HG02884 (cell line): ENCODE measurements at regions not wholly inside any gene's neighbourhood (a gene's known extent, or its start where the extent isn't known, plus 50 kb on each side); places are given as distances from the start of the nearest gene placed in this dataset.

Experiments
- ATAC-seq: cut with Tn5 transposase; IDR thresholded peaks from one replicate; pipeline ENCODE4 v1.9.1; 2021; ENCODE audit warnings: mild to moderate bottlenecking, moderate library complexity; ENCODE audit not compliant: unreplicated experiment

- ATAC-seq: no peak
Measured at GRCh38 chr2:41992056-41992642, 55.7 kb upstream of the PKDCC start.

- no peak for ATAC-seq
Measured at GRCh38 chr2:41992671-41993434, 55.0 kb upstream of the PKDCC start.

- no peak for ATAC-seq
Measured at GRCh38 chr2:41993435-41993925, 54.3 kb upstream of the PKDCC start.

GRCh38 chr2:41994233-41994637 lies 53.6 kb upstream of the PKDCC start:
- no peak for ATAC-seq

GRCh38 chr2:41994661-41995060 lies 53.2 kb upstream of the PKDCC start:
- ATAC-seq: no peak

- no peak for ATAC-seq
Measured at GRCh38 chr2:41997561-41997960, 50.3 kb upstream of the PKDCC start.
